SK-N-SH (cell line): ENCODE measurements at regions not wholly inside any gene's neighbourhood (a gene's known extent, or its start where the extent isn't known, plus 50 kb on each side); places are given as distances from the start of the nearest gene placed in this dataset.

Source experiments
- CTCF ChIP-seq: fragments of 200-600 bp; sonication (generic); IDR thresholded peaks from 2 replicates; pipeline ENCODE4 v1.6.1; 2017; ENCODE audit warnings: antibody characterized with exemption, mild to moderate bottlenecking, moderate library complexity
- MAX ChIP-seq: IDR thresholded peaks from 2 replicates; pipeline ENCODE4 v1.4.0; 2012; ENCODE audit warnings: low read depth
- MXI1 ChIP-seq: IDR thresholded peaks from 2 replicates; pipeline ENCODE4 v1.6.1; 2012; ENCODE audit warnings: mild to moderate bottlenecking, low read depth, low read length, improper control_type of control experiment
- TCF12 ChIP-seq: IDR thresholded peaks from 2 replicates; pipeline ENCODE4 v1.4.0; 2012
- ZBTB33 ChIP-seq: IDR thresholded peaks from 2 replicates; pipeline ENCODE4 v1.4.0; 2012; ENCODE audit warnings: low read depth, borderline replicate concordance

- TF ChIP-seq MAX: no peak
- no peak for TF ChIP-seq CTCF
- TF ChIP-seq TCF12: no peak
- TF ChIP-seq MXI1: no peak
- TF ChIP-seq ZBTB33: no peak
These were observed 97.2 kb upstream of the GALNTL6 start for GRCh38 chr4:171715973-171716372.
